ENCODE measurements at regions not wholly inside any gene's neighbourhood (a gene's known extent, or its start where the extent isn't known, plus 50 kb on each side); places are given as distances from the start of the nearest gene placed in this dataset.

DNA sequence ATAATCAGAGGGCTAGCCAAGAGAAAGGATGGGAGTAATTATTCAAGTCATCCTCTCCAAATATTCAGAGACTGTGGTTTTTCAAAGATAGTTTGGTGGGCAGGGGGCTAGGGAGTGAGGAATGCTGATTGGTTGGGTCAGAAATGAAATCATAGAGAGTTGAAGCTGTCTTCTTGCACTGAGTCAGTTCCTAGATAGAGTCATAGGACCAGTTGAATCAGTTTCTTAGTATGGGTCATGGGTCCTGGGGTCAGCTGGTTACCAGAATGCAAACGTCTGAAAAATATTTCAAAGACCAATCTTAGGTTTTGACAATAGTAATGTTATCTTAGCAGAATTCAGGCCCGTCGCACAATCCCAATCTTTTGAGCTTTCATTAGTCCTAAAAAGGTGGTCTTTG is 171.4 kb upstream of the SPATS2L start:
- no peak overlapping the region for H3K27ac ChIP-seq
- no peak for TF ChIP-seq EP300 (IDR thresholded peaks at IDR 0.05)
- no peak for TF ChIP-seq POLR2A (IDR thresholded peaks at IDR 0.05)
- TF ChIP-seq, protein P1, sequence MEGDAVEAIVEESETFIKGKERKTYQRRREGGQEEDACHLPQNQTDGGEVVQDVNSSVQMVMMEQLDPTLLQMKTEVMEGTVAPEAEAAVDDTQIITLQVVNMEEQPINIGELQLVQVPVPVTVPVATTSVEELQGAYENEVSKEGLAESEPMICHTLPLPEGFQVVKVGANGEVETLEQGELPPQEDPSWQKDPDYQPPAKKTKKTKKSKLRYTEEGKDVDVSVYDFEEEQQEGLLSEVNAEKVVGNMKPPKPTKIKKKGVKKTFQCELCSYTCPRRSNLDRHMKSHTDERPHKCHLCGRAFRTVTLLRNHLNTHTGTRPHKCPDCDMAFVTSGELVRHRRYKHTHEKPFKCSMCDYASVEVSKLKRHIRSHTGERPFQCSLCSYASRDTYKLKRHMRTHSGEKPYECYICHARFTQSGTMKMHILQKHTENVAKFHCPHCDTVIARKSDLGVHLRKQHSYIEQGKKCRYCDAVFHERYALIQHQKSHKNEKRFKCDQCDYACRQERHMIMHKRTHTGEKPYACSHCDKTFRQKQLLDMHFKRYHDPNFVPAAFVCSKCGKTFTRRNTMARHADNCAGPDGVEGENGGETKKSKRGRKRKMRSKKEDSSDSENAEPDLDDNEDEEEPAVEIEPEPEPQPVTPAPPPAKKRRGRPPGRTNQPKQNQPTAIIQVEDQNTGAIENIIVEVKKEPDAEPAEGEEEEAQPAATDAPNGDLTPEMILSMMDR (IDR thresholded peaks at IDR 0.05) = no peak
- DNase-seq (ENCODE audit: low spot score in 2 of 2) = no peak
- no peaks in the 10 kb centered on the region for H3K27me3 ChIP-seq
- H3K36me3 ChIP-seq = no peaks in the 10 kb centered on the region
- H3K9me3 ChIP-seq = no peaks in the 10 kb centered on the region
- H3K4me1 ChIP-seq = peaks cover 0 to 6% (median 0%) of the 10 kb centered on the region in 4 donors
- 66 to 76% methylated on average over 3 of the region's 3 CpGs for WGBS, 2 donors
- no peak overlapping the region for H3K4me3 ChIP-seq

DNA sequence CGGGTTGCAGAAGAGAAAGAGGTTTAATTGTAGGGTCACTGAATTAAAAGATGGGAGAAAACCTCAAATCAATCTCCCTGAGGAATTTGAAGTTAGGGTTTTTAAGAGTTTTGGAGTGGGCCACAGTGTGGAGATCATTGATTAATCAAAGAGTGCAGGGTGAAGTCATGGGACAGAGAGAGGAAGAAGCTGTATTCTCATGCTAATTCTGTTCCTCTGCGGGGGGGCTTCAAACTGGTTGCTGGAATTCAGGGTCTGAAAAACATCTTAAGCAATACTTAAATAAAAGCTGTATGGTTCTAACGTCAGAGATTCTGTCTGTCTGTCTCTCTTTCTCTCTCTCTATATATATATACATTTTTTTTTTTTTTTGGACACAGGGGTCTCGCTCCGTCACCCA is 169.8 kb upstream of the SPATS2L start:
- H3K36me3 ChIP-seq = no peaks in the 10 kb centered on the region
- H3K27ac ChIP-seq = no peak overlapping the region
- no peaks in the 10 kb centered on the region for H3K27me3 ChIP-seq
- DNase-seq (ENCODE audit: low spot score in 2 of 2) = no peak
- 78 to 86% methylated on average over 5 of the region's 5 CpGs for WGBS, 2 donors
- no peak overlapping the region for H3K4me3 ChIP-seq
- H3K4me1 ChIP-seq = peaks cover 0 to 6% (median 0%) of the 10 kb centered on the region in 4 donors
- TF ChIP-seq EP300 (IDR thresholded peaks at IDR 0.05) = no peak
- TF ChIP-seq, protein P1 (IDR thresholded peaks at IDR 0.05) = no peak
- no peak for TF ChIP-seq POLR2A (IDR thresholded peaks at IDR 0.05)
- no peaks in the 10 kb centered on the region for H3K9me3 ChIP-seq

DNA sequence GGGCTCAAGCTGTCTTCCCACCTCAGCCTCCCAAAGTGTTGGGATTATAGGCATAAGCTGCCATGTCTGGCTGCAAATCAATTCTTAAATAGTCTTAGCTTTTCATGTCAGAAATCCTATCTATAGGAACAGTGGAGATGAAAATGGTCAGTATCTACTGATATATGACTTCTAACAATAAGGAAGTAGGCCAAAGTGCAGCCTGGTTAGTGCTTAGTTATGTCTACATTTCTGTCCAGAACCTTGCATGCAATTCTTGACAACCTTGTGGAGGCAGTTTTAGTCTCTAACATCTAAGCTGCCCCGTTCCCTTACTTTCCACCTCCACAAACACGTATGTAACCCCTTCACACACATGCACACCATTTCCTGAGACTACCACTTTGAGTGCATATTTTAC is 169.2 kb upstream of the SPATS2L start:
- Histone ChIP-seq H3K36me3 (no peaks in the 10 kb centered on the region), H3K27ac (no peak overlapping the region), H3K4me3 (no peak overlapping the region), H3K4me1 (peaks cover 0 to 6% (median 0%) of the 10 kb centered on the region in 4 donors), H3K27me3 (no peaks in the 10 kb centered on the region), H3K9me3 (no peaks in the 10 kb centered on the region)
- 80 to 82% methylated on average over 2 of the region's 2 CpGs for WGBS, 2 donors
- TF ChIP-seq POLR2A (IDR thresholded peaks at IDR 0.05) (no peak), EP300 (IDR thresholded peaks at IDR 0.05) (no peak)
- TF ChIP-seq, protein P1 (IDR thresholded peaks at IDR 0.05) = no peak
- no peak for DNase-seq (ENCODE audit: low spot score in 2 of 2)

DNA sequence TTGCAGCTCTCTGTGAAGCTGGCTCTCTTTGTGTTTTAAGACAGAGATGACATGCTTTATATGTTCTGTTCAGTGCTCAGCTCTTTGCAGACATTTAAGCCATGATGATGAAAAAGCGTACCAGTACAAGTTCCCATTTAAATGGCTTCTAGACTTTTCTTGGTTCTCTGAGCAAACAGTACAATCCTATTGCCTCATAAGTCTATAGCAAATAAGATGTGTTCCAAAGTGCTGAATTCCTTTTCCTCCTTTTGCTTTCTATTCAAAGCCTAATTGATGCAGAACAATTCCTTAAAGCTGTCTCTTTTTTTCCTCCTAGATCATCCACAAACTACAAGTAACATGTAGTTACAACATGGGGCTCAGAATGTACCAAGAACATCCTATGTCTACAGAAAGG is 168.8 kb upstream of the SPATS2L start:
- no peak for DNase-seq (ENCODE audit: low spot score in 2 of 2)
- no peaks in the 10 kb centered on the region for H3K36me3 ChIP-seq
- 96 to 98% methylated on average over 1 of the region's 1 CpG for WGBS, 2 donors
- TF ChIP-seq POLR2A (IDR thresholded peaks at IDR 0.05) (no peak), EP300 (IDR thresholded peaks at IDR 0.05) (no peak)
- TF ChIP-seq, protein P1 (IDR thresholded peaks at IDR 0.05) = no peak
- no peaks in the 10 kb centered on the region for H3K9me3 ChIP-seq
- H3K4me1 ChIP-seq = peaks cover 0 to 6% (median 0%) of the 10 kb centered on the region in 4 donors
- no peak overlapping the region for H3K4me3 ChIP-seq
- H3K27ac ChIP-seq = no peak overlapping the region
- H3K27me3 ChIP-seq = no peaks in the 10 kb centered on the region

DNA sequence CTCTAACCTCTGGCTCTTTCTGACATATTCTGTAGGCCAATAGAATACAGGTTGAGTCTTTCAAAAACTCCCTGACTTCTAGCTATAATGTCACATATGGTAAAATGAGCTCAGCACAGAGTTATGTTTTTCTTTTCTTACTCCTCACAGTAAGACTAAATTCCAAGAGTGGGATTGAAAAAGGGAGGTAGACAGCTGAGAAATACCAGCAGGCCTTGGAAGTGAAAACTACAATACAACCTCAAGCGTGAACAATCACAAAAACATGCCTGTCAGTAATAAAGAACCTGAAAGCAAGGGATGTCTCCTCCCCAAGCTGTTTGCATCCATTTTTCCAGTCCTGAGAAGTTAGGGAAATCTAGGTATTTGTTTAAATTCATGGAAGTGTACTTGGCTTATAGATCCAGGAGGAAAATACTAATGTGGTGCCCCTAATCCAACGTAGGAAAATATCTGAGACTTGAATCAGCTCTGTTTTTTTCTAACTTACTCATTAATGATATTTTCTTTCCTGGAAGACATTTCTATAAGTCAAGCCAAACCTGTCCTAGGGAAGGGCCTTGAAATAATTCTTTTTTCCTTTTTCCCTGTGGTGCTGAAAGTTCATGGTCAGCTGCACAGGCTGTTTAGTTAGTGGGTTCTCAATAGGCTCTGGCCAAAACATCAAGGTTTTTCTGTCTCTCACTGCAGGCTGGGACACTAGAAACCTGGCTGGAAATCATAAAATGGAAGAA is 167.9 kb upstream of the SPATS2L start:
- no peak overlapping the region for H3K27ac ChIP-seq
- H3K9me3 ChIP-seq = no peaks in the 10 kb centered on the region
- peaks cover 0 to 6% (median 0%) of the 10 kb centered on the region in 4 donors for H3K4me1 ChIP-seq
- H3K27me3 ChIP-seq = no peaks in the 10 kb centered on the region
- H3K36me3 ChIP-seq = no peaks in the 10 kb centered on the region
- no peak for DNase-seq (ENCODE audit: low spot score in 2 of 2)
- TF ChIP-seq EP300 (IDR thresholded peaks at IDR 0.05) = no peak
- TF ChIP-seq, protein P1 (IDR thresholded peaks at IDR 0.05) = no peak
- TF ChIP-seq POLR2A (IDR thresholded peaks at IDR 0.05) = no peak
- no peak overlapping the region for H3K4me3 ChIP-seq
- 66 to 68% methylated on average over 2 of the region's 2 CpGs for WGBS, 2 donors

Data from tibial nerve (tissue), 4 donors.